Hematopoietic multipotent progenitor cell (in vitro differentiated cells): ENCODE measurements at regions not wholly inside any gene's neighbourhood (a gene's known extent, or its start where the extent isn't known, plus 50 kb on each side); places are given as distances from the start of the nearest gene placed in this dataset.

Experiments
- DNase-seq, 3 donors: peaks; one replicate each; pipeline ENCODE4 v3.0.0-alpha.2; 2011 to 2015; ENCODE audit warnings: low read depth in 2 of 3, low spot score in 2 of 3

GRCh38 chr3:69451594-69451993 is 65.7 kb upstream of the FRMD4B start:
- DNase-seq = peak in 1 of 3 donors; percentile 29

GRCh38 chr3:69448877-69449276 is 63.0 kb upstream of the FRMD4B start:
- DNase-seq = no peak

DNA sequence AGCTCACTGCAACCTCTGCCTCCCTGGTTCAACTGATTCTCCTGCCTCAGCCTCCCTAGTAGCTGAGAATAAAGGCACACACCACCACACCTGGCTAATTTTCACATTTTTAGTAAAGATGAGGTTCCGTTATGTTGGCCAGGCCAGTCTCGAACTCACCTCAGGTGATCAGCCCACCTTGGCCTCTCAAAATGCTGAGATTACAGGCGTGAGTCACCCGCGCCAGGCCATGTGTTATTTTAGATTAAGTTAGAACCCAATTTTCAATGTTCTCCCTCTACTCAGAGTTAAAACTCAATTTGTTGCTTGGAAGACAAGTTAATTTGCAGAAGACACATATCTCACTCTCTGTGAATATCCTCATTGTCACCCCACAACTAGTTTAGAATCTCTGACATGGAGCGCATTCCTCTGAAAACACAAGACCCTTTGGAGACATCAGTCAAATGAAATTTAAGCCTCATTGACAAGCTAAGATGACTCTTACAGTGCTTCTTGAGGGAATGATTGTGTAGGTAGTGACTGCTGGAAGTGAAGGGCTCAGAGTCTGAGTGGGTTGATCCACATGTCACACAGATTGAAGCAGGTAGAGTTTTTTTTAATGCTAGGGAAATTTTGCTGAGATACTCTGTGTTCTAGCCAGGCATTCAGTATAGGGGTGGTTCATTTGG is 60.6 kb upstream of the FRMD4B start:
- DNase-seq = no peak

DNA sequence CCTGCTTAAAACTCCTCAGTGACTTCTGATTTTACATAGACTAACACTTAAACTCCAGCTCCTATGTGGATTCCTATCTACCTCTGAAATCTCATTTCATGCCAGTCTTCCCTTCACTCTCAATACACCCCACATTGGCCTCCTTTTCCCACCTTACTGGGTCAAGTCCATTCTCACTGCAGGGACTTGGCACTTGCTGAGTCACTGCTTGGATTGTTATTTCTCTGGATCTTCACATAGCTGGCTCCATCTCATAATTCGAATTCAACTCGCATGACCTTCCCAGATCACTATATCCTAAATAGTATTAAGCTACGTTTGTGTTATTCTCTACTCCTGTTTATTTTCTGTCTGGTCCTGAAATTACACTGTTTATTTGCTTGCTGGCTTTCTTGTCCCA is 59.6 kb upstream of the FRMD4B start:
- no peak for DNase-seq

GRCh38 chr3:69445024-69445423 is 59.1 kb upstream of the FRMD4B start:
- DNase-seq = no peak

- no peak for DNase-seq
Observed at GRCh38 chr3:69443457-69443920, 57.6 kb upstream of the FRMD4B start.

- no peak for DNase-seq
Observed at GRCh38 chr3:69442771-69443311, 57.0 kb upstream of the FRMD4B start.

- DNase-seq = no peak
Observed at GRCh38 chr3:69441732-69442131, 55.8 kb upstream of the FRMD4B start.

DNA sequence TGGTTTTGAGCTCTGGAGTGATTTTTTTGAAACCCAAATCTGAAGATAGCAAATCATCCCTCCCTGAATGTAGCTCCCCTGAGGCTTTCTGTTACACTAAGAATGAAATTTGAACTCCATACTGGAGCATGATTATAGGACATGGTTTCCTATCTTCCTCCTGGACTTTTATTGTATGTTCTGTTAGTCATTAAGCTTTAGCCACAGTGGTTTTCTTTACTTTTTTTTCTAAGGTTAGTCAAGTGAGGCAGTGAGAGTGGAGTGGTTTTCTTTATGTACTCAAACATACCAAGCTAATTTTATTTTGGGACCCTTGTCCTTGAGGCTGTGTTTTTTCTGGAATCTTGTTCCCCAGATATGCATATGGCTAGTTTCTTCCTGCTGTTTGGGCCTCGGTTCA is 55.2 kb upstream of the FRMD4B start:
- DNase-seq = no peak

DNA sequence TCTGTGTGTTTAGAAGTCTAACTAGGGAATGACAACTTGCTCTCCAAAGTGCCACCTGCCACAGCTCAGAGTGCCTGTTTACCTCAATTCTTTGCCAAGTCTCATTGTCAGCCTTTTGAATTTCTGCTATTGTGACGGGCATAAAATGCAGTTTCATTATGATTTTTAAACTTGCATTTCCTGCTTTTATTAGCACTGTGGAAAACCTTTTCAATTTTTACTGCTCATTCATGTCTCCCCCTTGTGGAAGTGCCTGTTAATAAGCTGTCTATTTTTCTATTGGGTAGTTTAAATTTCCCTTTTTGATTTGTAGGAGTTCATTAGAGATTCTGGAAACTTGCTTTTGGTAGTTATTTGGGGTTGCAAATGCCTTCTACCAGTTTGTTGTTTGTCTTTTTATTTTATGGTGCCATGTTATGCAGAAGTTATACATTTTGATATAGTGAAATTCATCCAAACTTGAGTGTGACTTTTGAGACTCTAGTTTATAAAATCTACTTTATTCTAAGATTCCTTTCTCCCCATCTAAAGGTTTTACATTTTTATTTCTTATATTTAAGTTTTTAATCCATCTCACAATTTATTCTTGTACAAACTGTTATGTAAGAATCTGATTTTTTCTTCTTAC is 53.9 kb upstream of the FRMD4B start:
- DNase-seq = peak in 1 of 3 donors; percentile 67

GRCh38 chr3:69438476-69438875 is 52.6 kb upstream of the FRMD4B start:
- DNase-seq = no peak

DNA sequence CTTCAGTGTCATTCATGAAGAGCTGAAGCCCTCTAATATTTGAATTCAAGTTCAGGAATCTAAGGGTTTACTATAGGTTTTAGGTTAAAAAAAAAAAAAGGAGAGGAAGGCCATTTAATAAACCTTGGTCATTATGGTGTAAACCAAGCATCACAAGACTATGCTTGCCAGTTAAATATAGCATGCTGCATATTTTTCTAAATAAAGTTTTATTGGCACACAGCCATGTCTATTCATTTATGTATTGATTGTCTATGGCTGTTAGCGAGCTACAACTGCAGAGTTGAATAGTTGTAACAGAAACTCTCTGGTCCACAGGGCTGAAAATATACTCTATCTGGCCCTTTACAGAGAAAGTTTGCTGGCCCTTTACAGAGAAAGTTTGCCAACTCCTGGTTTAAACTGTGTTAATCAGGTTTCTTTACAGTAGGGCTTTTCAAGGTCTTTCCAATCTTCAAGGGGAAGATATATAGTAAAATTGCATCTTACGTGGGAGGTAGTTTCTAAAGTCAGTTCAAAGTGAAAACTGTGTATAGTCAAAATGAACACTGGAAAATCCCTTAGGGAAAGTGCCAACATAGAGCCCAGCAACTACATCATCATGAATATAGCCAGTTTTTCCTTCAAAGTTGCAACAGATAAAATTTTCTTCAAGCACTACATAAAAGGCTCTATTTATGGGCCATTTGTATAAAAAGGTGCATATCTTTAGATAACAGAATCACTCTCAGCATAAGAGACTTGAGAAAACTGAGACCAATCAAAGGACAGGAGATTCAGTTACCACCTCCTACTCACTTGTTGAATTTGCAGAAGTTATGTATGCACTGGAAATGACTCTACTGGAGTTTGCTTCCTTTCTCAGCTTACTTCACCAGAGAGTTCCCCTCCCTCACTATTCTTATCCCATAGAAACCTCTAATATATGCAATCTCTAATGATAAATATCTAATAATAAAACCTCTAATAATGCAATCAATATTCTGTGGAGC is 49.7 kb upstream of the FRMD4B start:
- peak in 1 of 3 donors; percentile 48 for DNase-seq
